OCI-LY1 (cell line): ENCODE measurements at regions not wholly inside any gene's neighbourhood (a gene's known extent, or its start where the extent isn't known, plus 50 kb on each side); places are given as distances from the start of the nearest gene placed in this dataset.

Experiments used
- H2AFZ ChIP-seq: fragments of 200-600 bp; sonication (generic), shearing (Covaris generic); 2 replicates; pipeline ENCODE4 v1.6.0; 2014; ENCODE audit warnings: antibody characterized with exemption, mild to moderate bottlenecking, low read length
- H3F3A ChIP-seq: fragments of 200-600 bp; sonication (generic), shearing (Covaris generic); 2 replicates; pipeline ENCODE4 v1.6.0; 2014; ENCODE audit warnings: mild to moderate bottlenecking, antibody characterized with exemption, low read length, moderate library complexity; ENCODE audit not compliant: insufficient read depth
- H3K27ac ChIP-seq: fragments of 200-600 bp; sonication (generic); 2 replicates; pipeline ENCODE4 v1.5.1; 2014; ENCODE audit warnings: low read length, mixed run types, mild to moderate bottlenecking, low read depth; ENCODE audit not compliant: poor library complexity, severe bottlenecking
- H3K27me3 ChIP-seq: fragments of 200-600 bp; sonication (generic); 2 replicates; pipeline ENCODE4 v1.6.0; 2014; ENCODE audit warnings: antibody characterized with exemption, mild to moderate bottlenecking, low read length, moderate library complexity; ENCODE audit not compliant: insufficient read depth
- H3K36me3 ChIP-seq: fragments of 200-600 bp; sonication (generic); 2 replicates; pipeline ENCODE4 v1.6.1; 2014; ENCODE audit warnings: mild to moderate bottlenecking, antibody characterized with exemption, low read length, moderate library complexity, mixed read lengths; ENCODE audit not compliant: insufficient read depth
- H3K4me1 ChIP-seq: fragments of 200-600 bp; sonication (generic); 2 replicates; pipeline ENCODE4 v1.5.1; 2014; ENCODE audit warnings: mild to moderate bottlenecking, low read length, moderate library complexity; ENCODE audit not compliant: insufficient read depth, severe bottlenecking
- H3K4me2 ChIP-seq: fragments of 200-600 bp; sonication (generic), shearing (Covaris generic); 2 replicates; pipeline ENCODE4 v1.6.1; 2014; ENCODE audit warnings: low read length
- H3K4me3 ChIP-seq: fragments of 200-600 bp; sonication (generic); 2 replicates; pipeline ENCODE4 v1.5.1; 2014; ENCODE audit warnings: low read length, low read depth, mild to moderate bottlenecking, mixed read lengths; ENCODE audit not compliant: poor library complexity, severe bottlenecking
- H3K79me2 ChIP-seq: fragments of 200-600 bp; shearing (Covaris generic); 2 replicates; pipeline ENCODE4 v1.6.1; 2016; ENCODE audit warnings: mixed run types, low read length, mixed read lengths; ENCODE audit not compliant: insufficient read depth
- H3K9ac ChIP-seq: fragments of 200-600 bp; sonication (generic), shearing (Covaris generic); 2 replicates; pipeline ENCODE4 v1.6.1; 2014; ENCODE audit warnings: mild to moderate bottlenecking, low read length, mixed read lengths
- H3K9me2 ChIP-seq: fragments of 200-600 bp; sonication (generic), shearing (Covaris generic); 2 replicates; pipeline ENCODE4 v1.6.1; 2014; ENCODE audit warnings: low read depth, mild to moderate bottlenecking, low read length, mixed read lengths
- H3K9me3 ChIP-seq: fragments of 200-600 bp; shearing (Covaris generic); 2 replicates; pipeline ENCODE4 v1.6.1; 2014; ENCODE audit warnings: low read length, mixed read lengths
- H4K20me1 ChIP-seq: fragments of 200-600 bp; sonication (generic), shearing (Covaris generic); 2 replicates; pipeline ENCODE4 v1.6.0; 2016; ENCODE audit warnings: mild to moderate bottlenecking, low read length; ENCODE audit not compliant: insufficient read depth
- CTCF ChIP-seq: fragments of 200-600 bp; sonication (generic), shearing (Covaris generic); IDR thresholded peaks from 2 replicates; pipeline ENCODE4 v1.5.1; 2017; ENCODE audit warnings: mild to moderate bottlenecking, antibody characterized with exemption, low read length, moderate library complexity, mixed read lengths
- EZH2 ChIP-seq: fragments of 200-600 bp; sonication (generic), shearing (Covaris generic); IDR thresholded peaks from 2 replicates; pipeline ENCODE4 v1.8.0; 2017; ENCODE audit warnings: borderline replicate concordance, mixed run types, mild to moderate bottlenecking, antibody characterized with exemption, low read length, moderate library complexity, mixed read lengths

- Histone ChIP-seq H3F3A (no peaks in the 10 kb centered on the region), H2AFZ (no peak overlapping the region), H3K4me2 (no peak overlapping the region), H3K36me3 (no peaks in the 10 kb centered on the region), H3K9me2 (no peaks in the 10 kb centered on the region), H3K4me3 (no peak overlapping the region), H3K9me3 (no peaks in the 10 kb centered on the region), H3K79me2 (no peaks in the 10 kb centered on the region), H3K27ac (no peak overlapping the region), H4K20me1 (no peaks in the 10 kb centered on the region), H3K4me1 (no peaks in the 10 kb centered on the region), H3K9ac (no peak overlapping the region), H3K27me3 (no peaks in the 10 kb centered on the region; the same call in 1 of the 2 replicates)
- TF ChIP-seq CTCF: no peak
- no peak for TF ChIP-seq EZH2
Observed at GRCh38 chr15:62485170-62485720, 320.2 kb upstream of the C2CD4B start.

- Histone ChIP-seq H3K27me3 (no peaks in the 10 kb centered on the region; the same call in 1 of the 2 replicates), H3K4me3 (no peak overlapping the region), H3K4me2 (no peak overlapping the region), H3K9me2 (no peaks in the 10 kb centered on the region), H2AFZ (no peak overlapping the region), H4K20me1 (no peaks in the 10 kb centered on the region), H3F3A (no peaks in the 10 kb centered on the region), H3K9ac (no peak overlapping the region), H3K27ac (no peak overlapping the region), H3K79me2 (no peaks in the 10 kb centered on the region), H3K4me1 (no peaks in the 10 kb centered on the region), H3K36me3 (no peaks in the 10 kb centered on the region), H3K9me3 (no peaks in the 10 kb centered on the region)
- TF ChIP-seq CTCF: no peak
- no peak for TF ChIP-seq EZH2
Observed at GRCh38 chr15:62486041-62486440, 321.0 kb upstream of the C2CD4B start.

GRCh38 chr15:62488387-62488786 lies 323.3 kb upstream of the C2CD4B start:
- H3F3A ChIP-seq: no peaks in the 10 kb centered on the region
- no peak overlapping the region for H3K4me3 ChIP-seq
- TF ChIP-seq CTCF (no peak), EZH2 (no peak)
- H4K20me1 ChIP-seq: no peaks in the 10 kb centered on the region
- no peaks in the 10 kb centered on the region for H3K4me1 ChIP-seq
- no peaks in the 10 kb centered on the region for H3K9me2 ChIP-seq
- H3K4me2 ChIP-seq: no peak overlapping the region
- H3K9me3 ChIP-seq: no peaks in the 10 kb centered on the region
- H3K27me3 ChIP-seq: no peaks in the 10 kb centered on the region; the same call in 1 of the 2 replicates
- no peaks in the 10 kb centered on the region for H3K79me2 ChIP-seq
- H3K36me3 ChIP-seq: no peaks in the 10 kb centered on the region
- H2AFZ ChIP-seq: no peak overlapping the region
- H3K27ac ChIP-seq: no peak overlapping the region
- H3K9ac ChIP-seq: no peak overlapping the region
